ENCODE measurements at regions not wholly inside any gene's neighbourhood (a gene's known extent, or its start where the extent isn't known, plus 50 kb on each side); places are given as distances from the start of the nearest gene placed in this dataset.

DNA sequence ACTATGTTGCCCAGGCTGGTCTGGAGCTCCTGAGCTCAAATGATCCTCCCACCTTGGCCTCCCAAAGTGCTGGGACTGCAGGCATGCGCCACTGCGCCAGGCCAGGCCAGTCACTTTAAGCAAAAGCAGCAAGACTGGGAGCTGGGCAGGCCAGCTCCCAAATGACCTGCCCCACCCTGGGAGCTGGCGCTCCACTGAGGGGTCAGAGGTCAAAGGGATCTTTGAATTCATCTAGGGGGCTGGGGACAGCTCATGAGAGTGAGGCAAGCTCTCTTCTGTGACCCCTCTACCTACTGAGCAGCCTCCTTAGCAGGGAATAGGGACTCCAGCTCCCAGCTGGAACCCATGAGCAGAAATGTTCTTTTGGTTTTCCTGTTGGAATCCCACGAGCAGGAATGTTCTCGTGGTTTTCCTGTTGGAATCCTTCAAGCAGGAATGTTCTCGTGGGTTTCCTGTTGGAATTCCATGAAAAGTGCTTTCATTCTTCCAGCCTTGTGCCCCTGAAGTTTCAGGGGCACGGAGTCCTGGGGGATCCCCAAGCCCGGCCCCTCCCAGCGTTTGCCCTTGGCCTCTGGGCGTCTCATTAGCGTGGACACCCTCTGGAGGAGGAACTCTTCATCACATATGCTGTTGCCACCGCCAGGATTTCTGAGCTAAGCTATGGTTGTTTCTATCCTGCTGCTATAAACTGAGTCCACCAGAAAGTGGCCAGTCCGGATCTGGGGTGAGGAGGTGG, 162.0 kb upstream of the HAAO start:
- no peak for DNase-seq (ENCODE audit: low spot score)

DNA sequence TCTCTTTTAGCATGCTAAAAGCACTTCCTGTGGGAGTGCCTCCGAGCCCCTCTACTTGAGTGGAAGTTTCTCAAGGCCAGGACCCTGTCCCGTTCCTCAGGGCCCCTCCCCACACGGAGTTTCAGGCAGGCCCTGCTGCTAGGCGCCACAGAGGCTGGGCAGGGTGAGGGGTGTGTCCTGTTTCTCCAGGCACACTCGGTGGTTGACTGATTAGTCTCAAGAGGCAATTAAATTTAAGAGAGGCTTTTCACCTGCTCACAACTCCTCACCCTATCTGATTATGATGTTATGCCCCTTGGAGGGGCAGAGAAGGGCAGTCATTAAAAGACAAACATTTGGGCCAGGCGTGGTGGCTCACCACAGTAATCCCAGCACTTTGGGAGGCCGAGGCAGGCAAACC, 160.8 kb upstream of the HAAO start:
- no peak for DNase-seq (ENCODE audit: low spot score)

DNA sequence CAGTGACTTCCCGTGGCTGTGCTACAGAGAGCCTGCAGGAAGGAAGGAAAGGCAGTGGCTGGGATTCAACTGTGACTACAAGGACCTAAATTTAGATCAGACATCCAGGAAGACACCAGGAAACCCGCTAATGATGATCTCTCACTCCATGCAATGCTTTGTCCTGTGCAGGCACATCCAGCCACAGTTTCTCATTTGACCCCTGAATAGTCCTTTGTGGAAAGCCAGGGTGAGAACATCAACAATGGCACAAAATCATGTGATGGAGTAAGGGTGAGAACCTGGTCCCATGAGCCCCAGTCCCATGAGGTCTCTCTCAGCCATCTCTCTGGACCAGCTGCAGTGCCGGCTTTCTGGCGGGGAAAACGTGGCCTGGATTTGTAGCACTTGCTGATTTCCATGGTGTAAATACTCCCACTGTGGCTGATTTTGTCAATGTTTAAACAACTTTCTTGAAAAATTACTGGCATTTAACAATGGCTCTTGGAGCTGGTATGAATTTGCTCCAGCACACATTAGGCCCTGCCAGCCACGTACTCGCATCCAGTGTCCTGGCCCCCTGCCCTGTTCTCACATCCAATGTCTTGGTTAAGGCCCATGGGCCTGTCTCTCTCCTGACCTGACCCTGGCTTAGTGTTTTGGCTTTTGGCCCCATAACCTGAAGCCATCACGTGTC, 159.0 kb upstream of the HAAO start:
- DNase-seq (ENCODE audit: low spot score): peak; percentile 41

DNA sequence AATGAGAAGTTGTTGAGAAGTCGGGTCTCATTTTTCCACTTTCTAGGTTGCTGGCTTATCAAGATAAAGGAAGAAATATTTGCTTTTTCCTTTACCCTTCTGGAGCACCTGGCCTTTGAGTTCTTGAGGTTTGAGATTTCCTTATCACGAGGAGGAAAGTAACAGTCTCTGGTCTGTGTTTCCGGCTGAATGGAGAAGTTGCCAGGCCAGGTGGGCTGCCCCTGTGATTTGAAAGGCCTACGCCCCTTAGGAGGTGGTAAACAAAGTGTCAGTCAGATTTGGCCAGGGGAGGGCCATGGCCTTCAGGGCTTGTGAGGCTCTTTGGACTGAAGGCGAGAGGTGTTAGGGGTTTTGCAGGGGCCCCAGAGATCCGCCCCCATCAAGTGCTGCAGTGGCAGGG, 156.7 kb upstream of the HAAO start:
- no peak for DNase-seq (ENCODE audit: low spot score)

DNA sequence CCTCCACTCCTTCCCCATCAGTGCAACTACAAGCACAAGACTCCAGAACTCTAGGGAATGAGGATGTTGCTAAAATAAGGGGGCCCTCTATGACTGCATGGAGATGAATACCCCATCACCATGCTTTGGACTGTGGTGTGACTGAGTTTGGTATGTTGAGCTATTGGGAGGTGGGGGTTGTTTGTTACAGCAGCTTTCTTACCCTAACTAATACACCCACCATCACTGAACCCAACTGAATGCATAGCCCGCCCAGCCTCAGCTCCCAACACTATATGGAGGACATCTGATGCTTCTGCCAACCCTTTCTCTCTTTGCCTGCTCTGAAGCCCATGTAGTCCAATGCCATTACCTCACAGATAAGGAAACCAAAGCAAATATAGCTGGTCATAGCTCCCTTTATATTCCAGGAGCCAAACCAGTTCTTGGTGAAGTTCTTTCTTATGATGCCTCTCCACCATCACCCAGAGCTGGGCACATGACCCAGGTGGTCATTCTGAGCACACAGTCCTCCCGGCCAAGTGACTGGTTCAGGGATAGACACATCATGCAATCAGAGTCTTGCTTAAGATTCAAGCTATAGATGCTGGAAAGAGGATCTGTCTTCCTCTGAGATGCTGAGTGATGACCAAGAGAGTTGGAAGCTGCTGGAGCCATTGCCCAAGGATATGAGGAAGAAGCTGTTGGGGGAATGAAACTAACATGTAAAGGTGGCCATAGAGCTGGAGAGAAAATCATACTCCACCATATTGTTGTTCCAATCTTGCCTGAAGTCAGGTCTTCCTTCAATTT, 155.6 kb upstream of the HAAO start:
- no peak for DNase-seq (ENCODE audit: low spot score)

DNA sequence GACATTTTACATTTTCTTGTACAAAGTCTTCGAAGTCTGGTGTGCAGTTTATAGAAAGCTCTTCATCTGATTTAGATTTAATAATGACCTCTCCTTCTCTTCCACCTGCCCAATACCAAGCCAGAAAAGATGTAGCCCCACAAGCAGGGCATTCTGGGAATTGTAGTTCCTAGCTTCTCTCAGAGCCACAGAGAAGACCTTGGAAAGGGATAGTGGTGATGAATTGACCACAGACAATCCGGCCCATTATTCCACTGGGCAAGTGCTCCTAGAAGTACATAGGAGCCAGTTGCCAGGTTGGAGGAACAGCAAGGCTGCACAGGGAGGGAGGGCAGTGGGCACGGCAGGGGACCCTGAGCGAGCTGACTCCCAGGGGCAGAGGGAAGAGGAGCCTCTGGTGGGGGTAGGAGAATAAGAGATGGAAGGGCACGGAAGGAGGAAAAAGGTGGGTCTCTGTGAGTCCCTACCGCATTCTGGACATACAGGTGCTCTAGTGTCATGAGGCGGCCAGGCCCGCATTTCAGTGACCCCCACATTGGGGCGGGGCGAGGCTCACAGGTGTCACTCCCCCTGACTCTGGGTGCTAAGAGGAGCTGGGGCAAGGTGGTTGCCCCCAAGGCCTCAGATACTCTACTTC, 152.5 kb upstream of the HAAO start:
- DNase-seq (ENCODE audit: low spot score): no peak

DNA sequence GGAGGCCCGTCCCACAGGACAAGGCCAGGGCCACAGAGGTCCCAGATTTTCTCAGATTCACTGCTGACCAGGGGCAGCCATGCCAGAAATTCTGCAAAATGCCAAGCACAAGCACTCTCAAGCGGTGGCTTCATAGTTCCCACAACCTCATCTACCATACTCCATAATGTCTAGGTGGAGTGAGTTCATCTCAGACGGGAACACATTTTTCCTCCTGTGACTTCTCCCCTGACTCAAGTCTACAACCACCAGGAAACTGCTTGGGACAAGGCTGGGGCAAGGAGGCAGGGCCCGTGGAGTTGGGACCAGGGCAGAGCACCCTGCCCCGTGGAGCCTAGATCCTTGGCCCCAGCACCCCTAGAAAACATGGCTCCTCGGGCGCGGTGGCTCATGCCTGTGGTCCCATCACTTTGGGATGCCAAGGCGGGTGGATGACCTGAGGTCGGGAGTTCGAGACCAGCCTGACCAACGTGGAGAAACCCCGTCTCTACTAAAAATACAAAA, 150.7 kb upstream of the HAAO start:
- DNase-seq (ENCODE audit: low spot score): no peak

DNA sequence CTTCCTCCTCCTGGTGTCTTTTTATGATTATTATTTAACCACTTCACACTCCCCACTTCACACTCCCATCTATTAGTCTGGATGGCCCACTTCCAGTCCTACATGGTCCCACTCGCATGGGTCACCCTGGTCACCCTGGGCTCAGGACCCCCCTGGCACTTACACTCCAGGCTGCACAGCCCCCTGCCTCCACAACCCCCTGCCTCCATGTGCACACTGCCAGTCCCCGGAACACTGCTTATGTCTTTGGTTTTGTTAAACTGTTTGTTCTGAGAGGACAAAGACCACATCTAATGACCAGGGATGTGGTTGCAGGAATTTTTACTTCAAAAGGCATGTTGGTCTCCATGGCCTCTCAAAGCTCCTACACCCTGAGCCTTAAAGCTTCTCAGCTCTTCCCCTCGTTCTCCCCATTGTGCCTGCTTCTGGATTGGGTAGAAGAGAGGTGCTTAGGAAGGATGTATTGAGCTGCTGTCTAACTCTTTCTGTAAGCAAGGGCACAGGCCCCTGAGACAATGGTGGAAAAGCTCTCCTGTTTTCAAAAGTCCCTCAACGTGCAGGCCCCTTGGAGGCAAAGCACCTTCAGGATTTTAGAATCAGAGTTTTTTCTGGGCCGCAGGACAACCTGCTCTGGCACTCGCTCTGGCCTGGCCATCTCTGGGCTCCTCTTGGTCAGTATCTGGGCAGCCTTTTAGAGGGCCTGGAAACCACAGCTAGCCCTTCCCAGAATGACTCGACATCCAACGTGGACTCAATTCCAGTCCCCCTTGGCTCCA, 150.0 kb upstream of the HAAO start:
- DNase-seq (ENCODE audit: low spot score): no peak

DNA sequence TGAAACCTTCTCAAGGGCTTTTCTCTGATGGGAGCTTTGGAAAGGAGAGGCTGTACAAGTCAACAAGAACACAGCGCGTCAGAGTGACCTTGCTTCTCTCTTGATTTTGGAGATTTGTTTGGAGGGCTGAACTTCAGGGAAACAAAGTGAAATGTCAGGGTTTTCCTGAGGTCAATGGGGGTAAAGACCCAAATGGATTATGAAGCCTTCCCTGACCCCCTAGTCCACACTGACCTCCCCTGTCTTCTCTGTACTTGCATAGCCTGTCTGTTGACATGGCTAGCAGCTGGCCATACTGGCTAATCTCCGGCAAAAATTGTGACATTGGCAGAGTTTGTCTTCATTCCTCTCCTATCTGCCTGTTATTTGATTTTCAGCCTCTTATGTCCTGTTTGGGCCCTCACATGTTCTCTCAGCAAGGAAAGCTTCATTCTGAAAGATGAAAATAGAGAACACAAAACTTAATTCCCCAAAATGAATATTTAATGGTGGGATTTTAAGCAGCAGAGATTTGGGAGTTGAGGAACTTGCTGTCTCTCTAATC, 149.3 kb upstream of the HAAO start:
- no peak for DNase-seq (ENCODE audit: low spot score)

DNA sequence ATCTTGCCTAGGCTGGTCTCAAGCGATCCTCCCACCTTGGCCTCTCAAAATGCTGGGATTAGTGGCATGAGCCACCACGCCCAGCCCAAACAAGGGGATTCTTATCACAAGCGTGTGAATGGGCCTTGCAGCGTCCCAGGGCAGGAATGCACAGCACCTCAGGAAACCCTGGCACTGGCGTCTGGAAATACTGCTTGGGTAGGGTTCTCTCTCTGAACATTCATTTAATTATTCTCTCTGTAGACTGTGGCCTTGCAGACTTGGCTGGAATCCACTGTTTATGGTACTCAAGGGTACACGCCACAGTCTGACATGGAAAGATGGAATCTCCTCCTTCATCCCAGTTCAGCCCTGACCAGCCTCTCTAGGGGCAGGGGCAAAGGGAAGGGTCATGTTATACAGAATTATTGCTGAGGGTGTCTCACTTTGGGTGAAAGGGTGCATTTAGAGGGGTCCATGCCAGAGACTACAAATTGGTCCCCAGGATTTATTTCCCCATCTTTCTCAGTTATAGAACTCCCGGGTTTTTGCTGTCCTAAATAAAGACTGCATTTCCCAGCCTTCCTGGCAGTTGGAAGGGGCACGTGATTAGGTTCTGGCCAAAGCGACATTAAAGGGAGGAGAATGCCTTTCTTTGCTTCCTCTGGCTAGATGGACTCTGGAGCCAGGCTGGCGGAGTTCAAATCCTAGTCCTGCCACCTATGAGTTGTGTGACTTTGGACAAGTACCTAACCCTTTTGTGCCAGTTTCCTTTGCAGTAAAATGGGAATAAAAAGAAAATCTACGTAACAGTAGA, 147.2 kb upstream of the HAAO start:
- DNase-seq (ENCODE audit: low spot score): no peak

DNA sequence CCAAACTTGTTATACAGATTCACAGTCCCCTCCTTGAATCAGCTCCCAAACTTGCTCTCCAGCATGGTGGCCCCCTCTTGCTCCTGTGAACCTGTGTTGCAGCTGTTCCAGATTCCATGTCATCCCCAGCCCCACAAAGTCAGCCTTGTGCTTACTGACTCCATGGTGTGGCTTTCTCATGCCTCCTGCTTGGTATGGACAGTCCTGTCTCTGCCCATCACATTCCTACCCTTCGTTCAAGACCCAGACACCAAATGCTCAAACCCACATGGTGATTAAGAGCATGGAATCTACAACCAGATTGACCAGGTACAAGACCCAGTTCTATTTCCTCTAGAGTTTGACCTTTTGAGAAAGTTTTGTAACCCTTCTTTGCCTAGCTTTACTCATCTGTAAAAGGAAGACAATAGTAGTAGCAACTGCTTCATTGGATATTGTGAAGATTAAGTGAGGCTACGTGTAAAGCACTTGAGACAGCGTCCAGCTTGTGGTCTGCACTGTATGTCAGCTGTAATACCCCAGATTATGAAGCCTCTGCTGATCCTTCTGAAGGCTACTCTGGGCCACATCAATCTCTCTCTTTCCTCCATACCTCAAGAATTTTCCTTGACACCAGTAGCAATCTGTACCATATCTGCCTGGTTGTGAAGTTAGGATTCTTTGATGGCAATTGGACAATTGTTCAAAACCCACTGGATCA, 146.4 kb upstream of the HAAO start:
- no peak for DNase-seq (ENCODE audit: low spot score)

DNA sequence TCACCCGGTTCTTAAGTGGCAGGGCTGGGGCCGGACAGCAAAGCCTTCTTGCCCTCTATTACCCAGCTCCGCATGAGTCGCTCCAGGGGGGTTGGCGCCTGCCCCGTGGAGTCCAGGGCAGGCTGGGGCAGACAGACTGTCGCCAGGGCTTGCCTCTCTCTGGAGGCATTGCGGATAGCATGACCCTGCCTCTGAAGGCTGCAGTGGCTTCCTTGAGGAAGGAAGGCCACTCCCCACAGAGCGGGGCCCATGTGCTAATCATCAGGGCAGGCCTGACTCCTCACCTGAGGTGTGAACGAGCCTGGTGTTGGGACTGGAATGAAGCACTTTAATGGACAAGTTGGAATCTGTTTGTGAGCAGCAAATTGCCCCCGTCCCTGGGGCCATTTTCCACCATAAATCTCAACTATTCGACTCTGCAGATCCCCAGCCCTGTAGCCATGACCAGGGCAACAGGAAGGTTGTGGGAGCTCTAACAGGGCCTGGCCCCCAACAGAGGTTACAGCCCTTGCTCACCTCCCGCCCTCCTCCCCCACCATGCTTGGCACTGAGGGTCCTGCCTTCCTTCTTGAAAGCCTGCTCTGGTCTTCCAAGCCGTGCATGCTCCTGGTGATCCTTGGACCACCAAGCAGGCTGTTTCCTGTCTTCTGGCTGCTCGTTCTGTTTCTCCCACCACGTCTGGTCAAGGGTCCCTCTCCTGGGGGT, 144.9 kb upstream of the HAAO start:
- no peak for DNase-seq (ENCODE audit: low spot score)

DNA sequence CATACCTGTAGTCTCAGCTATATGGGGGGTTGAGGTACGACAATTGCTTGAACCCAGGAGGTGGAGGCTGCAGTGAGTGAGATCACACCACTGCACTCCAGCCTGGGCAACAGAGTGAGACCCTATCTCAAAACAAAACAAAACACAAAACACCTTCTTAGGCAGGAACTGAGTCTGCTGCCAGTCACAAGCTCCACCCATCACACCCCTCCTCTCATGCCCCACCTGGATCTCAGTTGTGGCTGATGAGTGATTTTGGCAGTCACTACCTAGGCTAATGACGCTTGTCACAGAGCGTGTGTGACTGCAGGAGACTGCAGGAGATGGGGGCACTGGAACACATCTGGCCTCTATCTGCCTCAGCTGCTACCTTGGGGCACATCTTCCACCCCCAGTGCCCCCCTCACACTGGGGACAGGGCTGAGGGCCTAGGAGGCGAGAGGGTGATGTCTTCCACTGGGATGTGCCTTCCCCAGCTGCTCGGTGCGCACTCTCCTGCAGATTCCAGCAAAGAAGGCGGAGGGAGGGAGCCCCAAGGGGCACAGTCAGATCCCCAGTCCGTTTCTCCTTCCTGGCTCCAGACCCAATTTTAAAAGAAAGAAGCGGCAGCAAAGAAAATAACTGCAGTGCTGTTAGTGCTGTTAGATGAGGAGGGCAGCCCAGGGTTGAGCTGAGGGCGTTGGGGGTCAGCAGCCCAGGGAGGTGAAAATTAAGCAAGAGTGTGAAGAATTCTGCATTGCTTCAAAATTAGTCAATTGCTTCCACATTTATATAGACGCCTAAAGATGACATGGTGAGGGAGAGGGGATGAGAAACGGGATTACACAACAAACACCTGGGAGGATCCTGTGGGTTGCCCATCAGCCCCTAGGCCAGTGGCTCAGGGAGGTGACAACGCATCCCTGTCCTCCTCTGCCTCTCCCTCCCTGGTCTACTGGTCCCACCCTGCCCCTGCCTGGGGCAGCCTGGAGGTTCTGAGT, 143.6 kb upstream of the HAAO start:
- DNase-seq (ENCODE audit: low spot score): no peak

DNA sequence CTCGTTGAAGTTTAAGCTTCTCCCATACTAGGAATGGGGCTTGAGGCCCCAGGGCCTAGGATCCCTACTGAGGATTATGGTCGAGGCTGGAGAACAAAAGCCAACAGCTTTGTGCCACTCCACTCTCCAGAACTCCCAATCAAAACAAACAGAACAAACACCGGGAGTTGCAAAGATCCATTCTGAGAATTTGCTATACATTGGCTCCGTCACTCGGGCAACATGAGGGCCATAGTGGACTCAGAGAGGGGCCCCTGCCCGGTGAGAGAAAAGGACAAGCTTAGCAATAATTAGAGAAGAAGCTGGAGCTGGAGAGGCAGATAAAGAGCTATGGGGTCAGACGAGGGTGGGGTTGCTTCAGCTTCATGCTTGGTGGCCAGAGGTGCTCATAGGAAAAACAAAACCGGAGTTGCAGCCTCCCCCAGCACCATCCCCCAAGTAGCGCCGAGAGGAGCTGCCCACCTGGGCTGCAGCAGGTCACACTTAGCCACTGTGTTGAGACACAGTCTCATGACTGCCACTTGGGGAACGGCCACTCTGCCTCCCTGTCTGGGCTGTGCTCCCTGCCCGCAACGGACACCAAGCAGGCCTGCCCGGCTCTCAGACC, 142.3 kb upstream of the HAAO start:
- DNase-seq (ENCODE audit: low spot score): no peak

DNA sequence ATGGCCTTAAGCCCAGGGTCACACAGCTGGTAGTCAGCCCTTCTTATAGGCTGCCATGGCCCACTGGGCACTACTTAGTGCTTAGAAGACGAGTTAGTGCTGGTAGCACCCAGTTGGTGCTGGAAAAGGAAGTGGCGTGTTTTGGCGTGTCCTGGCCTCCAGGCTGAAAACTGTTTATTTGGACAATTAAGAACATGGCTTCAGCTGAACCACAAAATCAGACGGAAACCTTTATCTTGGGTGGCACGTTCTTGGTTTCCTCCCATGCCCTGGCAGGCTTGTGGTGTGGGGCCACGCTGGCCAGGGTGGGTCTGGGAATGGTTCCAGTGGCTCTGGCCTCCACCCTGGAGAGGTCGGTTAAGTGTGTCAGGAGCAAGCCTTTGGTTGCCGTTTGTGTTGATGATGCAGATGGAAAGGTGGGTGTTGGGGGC, 141.5 kb upstream of the HAAO start:
- DNase-seq (ENCODE audit: low spot score): no peak

DNA sequence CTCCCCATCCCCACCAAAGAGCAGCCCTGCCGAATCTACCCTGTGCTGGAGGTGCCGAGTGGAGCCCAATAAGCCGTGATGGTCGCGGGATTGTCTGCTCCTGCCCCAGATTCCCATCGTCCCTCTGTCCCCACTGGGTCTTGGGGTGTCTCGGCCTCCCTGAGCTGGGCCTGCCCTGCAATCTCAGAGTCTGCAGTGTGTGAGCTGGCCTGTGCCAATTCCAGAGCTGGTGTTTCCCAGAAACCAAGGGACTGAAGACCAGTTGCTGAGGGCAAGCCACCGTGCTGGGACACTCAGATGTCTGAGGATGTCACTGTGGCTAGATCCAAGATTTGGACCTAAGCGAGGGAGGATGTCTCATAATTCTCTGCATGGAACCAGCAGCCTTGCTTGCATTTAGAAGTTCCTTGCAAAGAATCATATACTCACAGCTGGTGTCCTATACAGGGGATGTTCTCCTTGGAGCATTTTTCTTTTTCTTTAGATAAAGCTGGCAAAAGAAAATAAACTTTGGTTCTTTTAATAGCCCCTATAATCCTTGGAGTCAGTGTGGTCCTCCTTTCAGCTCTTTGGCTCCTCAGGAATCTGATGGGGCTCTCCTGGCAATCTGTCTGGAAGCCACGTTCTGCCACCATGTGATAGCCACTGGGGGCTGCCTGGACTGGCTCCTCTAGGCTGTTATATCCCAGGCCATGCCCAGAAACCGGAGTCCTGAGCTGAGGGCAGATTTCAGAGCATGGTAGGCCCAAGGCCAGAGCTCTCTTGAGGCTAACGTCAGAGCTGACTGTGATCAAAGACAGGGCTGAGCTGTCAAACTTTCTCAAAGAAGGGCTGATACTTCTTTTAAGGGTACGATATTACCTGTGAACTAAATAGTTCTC, 140.1 kb upstream of the HAAO start:
- DNase-seq (ENCODE audit: low spot score): no peak

DNA sequence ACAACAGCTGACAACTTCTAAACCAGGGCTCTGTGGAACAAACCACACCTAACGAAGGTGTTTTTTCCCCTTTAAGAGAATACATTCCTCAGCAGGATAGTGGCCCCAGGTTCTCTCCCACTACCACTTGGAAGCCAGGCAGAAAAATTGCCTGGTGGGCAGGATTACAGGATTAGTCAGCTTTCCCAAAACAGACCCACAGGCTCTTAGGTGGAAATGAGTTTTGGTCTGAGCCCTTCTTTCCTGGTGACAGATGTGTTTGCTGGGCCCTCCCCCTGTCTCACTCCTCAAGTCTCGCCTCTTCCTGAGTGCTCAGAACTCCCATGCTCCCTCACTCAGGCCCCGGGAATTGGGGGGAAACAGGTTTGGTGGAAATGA, 139.4 kb upstream of the HAAO start:
- DNase-seq (ENCODE audit: low spot score): no peak
